ENCODE measurements at regions not wholly inside any gene's neighbourhood (a gene's known extent, or its start where the extent isn't known, plus 50 kb on each side); places are given as distances from the start of the nearest gene placed in this dataset.

- no peak for TF ChIP-seq CTCF (IDR thresholded peaks at IDR 0.05)
- no peak for TF ChIP-seq POLR2A (IDR thresholded peaks at IDR 0.05)
Measured at GRCh38 chr1:189084811-189085210, 1392.9 kb downstream of the BRINP3 start.

All from right lobe of liver (tissue), 4 donors.